Panc1 (cell line): ENCODE measurements at regions not wholly inside any gene's neighbourhood (a gene's known extent, or its start where the extent isn't known, plus 50 kb on each side); places are given as distances from the start of the nearest gene placed in this dataset.

Experiments used
- POLR2AphosphoS5 ChIP-seq: IDR thresholded peaks from 2 replicates; pipeline ENCODE4 v1.6.1; 2012; ENCODE audit warnings: mild to moderate bottlenecking, low read depth, low read length, moderate library complexity
- SIN3A ChIP-seq: IDR thresholded peaks from 2 replicates; pipeline ENCODE4 v1.6.1; 2012; ENCODE audit warnings: low read depth, mild to moderate bottlenecking, low read length, moderate library complexity, borderline replicate concordance; ENCODE audit not compliant: insufficient read depth
- TCF7L2 ChIP-seq: IDR thresholded peaks from 2 replicates; pipeline ENCODE4 v1.6.1; 2011; ENCODE audit warnings: mild to moderate bottlenecking, low read depth, low read length, inconsistent platforms
- TF ChIP-seq, protein P1 (sequence below): fragments of 450-650 bp; IDR thresholded peaks from 2 replicates; pipeline ENCODE4 v1.5.1; 2017; ENCODE audit warnings: mild to moderate bottlenecking
- TF ChIP-seq, protein P2 (sequence below), 2 experiments: IDR thresholded peaks; 2 replicates each; pipeline ENCODE4 v1.6.1; 2011 to 2012; ENCODE audit warnings: low read depth in 2 of 2, control low read depth in 1 of 2, low read length in 1 of 2, mild to moderate bottlenecking in 1 of 2, moderate library complexity in 1 of 2; ENCODE audit not compliant: insufficient read depth in 1 of 2

DNA sequence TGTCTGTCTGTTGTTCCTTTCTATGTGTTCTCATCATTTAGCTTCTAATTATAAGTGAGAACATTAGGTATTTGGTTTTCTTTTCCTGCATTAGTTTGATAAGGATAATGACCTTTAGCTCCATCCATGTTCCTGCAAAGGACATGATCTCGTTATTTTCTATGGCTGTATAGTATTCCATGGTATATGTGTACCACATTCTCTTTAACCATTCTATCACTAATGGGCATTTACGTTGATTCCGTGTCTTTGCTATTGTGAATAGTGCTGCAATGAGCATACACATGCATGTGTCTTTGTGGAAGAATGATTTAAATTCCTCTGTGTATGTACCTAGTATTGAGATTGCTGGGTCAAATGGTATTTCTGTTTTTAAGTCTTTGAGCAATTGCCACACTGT is 1799.7 kb downstream of the SLITRK5 start:
- TF ChIP-seq, protein P1, sequence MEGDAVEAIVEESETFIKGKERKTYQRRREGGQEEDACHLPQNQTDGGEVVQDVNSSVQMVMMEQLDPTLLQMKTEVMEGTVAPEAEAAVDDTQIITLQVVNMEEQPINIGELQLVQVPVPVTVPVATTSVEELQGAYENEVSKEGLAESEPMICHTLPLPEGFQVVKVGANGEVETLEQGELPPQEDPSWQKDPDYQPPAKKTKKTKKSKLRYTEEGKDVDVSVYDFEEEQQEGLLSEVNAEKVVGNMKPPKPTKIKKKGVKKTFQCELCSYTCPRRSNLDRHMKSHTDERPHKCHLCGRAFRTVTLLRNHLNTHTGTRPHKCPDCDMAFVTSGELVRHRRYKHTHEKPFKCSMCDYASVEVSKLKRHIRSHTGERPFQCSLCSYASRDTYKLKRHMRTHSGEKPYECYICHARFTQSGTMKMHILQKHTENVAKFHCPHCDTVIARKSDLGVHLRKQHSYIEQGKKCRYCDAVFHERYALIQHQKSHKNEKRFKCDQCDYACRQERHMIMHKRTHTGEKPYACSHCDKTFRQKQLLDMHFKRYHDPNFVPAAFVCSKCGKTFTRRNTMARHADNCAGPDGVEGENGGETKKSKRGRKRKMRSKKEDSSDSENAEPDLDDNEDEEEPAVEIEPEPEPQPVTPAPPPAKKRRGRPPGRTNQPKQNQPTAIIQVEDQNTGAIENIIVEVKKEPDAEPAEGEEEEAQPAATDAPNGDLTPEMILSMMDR: no peak
- no peak for TF ChIP-seq SIN3A
- TF ChIP-seq POLR2AphosphoS5: no peak
- TF ChIP-seq, protein P2, sequence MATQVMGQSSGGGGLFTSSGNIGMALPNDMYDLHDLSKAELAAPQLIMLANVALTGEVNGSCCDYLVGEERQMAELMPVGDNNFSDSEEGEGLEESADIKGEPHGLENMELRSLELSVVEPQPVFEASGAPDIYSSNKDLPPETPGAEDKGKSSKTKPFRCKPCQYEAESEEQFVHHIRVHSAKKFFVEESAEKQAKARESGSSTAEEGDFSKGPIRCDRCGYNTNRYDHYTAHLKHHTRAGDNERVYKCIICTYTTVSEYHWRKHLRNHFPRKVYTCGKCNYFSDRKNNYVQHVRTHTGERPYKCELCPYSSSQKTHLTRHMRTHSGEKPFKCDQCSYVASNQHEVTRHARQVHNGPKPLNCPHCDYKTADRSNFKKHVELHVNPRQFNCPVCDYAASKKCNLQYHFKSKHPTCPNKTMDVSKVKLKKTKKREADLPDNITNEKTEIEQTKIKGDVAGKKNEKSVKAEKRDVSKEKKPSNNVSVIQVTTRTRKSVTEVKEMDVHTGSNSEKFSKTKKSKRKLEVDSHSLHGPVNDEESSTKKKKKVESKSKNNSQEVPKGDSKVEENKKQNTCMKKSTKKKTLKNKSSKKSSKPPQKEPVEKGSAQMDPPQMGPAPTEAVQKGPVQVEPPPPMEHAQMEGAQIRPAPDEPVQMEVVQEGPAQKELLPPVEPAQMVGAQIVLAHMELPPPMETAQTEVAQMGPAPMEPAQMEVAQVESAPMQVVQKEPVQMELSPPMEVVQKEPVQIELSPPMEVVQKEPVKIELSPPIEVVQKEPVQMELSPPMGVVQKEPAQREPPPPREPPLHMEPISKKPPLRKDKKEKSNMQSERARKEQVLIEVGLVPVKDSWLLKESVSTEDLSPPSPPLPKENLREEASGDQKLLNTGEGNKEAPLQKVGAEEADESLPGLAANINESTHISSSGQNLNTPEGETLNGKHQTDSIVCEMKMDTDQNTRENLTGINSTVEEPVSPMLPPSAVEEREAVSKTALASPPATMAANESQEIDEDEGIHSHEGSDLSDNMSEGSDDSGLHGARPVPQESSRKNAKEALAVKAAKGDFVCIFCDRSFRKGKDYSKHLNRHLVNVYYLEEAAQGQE (IDR thresholded peaks at IDR 0.05; ENCODE audit: insufficient read depth in 1 of 2, low read depth in 2 of 2, low read length in 1 of 2): no peak
- no peak for TF ChIP-seq TCF7L2
